ENCODE measurements at regions not wholly inside any gene's neighbourhood (a gene's known extent, or its start where the extent isn't known, plus 50 kb on each side); places are given as distances from the start of the nearest gene placed in this dataset.

DNA sequence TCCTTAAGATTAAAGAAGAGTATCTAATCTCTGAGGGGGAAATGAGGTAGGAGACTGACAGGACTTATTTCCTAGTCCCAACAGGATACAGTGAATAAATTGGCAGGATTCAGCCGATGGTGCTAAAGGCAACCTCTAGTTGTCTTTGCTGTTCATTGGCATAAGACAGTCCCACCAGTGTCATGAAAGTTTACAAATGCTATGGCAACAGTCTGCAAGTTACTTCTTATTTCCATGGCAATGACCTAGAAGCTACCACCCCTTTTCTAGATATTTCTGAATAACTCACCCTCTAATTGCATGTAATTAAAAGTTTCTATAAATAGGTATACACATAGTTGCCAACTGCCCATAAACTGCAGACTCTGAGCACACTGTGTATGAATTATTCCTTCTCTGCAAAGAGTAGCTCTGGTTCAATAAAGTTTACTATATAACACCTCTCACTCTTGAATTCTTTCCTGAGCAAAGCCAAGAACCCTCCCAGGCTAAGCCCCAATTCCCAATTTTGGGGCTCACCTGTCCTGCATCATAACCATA, 172.7 kb upstream of the LRATD1 start:
- DNase-seq (ENCODE audit: low spot score) = no peak
- H3K9me3 ChIP-seq (ENCODE audit: severe bottlenecking) = peaks cover 3% of the 10 kb centered on the region
- no peak overlapping the region for H3K4me3 ChIP-seq (ENCODE audit: severe bottlenecking)
- TF ChIP-seq, protein P1, sequence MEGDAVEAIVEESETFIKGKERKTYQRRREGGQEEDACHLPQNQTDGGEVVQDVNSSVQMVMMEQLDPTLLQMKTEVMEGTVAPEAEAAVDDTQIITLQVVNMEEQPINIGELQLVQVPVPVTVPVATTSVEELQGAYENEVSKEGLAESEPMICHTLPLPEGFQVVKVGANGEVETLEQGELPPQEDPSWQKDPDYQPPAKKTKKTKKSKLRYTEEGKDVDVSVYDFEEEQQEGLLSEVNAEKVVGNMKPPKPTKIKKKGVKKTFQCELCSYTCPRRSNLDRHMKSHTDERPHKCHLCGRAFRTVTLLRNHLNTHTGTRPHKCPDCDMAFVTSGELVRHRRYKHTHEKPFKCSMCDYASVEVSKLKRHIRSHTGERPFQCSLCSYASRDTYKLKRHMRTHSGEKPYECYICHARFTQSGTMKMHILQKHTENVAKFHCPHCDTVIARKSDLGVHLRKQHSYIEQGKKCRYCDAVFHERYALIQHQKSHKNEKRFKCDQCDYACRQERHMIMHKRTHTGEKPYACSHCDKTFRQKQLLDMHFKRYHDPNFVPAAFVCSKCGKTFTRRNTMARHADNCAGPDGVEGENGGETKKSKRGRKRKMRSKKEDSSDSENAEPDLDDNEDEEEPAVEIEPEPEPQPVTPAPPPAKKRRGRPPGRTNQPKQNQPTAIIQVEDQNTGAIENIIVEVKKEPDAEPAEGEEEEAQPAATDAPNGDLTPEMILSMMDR (IDR thresholded peaks at IDR 0.05; ENCODE audit: poor library complexity, severe bottlenecking) = no peak
- H3K27me3 ChIP-seq (ENCODE audit: insufficient read depth, poor library complexity, severe bottlenecking) = no peaks in the 10 kb centered on the region
- no peak for ATAC-seq (ENCODE audit: low read depth)
- no peak overlapping the region for H3K27ac ChIP-seq (ENCODE audit: poor library complexity, severe bottlenecking)
- H3K4me1 ChIP-seq (ENCODE audit: insufficient read depth, poor library complexity, severe bottlenecking) = no peaks in the 10 kb centered on the region
- H3K36me3 ChIP-seq (ENCODE audit: low read depth) = no peaks in the 10 kb centered on the region

DNA sequence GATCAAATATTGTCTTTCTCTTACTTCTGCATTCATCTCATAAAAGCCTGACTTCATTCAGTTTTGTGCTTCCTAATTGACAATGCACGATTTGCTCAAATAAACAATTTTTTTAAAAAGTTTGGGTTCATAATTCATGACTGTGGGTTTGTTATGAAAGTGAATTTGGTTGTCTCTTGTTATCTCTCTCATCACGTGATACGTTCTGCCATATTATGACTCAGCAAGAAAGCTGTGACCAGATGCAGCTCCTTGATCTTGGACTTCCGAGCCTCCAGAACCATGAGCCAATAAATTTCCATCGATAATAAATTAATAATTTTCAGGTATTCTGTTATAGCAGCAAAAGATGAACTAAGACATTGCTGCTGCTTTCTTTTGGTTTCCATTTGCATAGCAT, 156.5 kb upstream of the LRATD1 start:
- Histone ChIP-seq H3K4me1 (ENCODE audit: insufficient read depth, poor library complexity, severe bottlenecking) (no peaks in the 10 kb centered on the region), H3K9me3 (ENCODE audit: severe bottlenecking) (no peaks in the 10 kb centered on the region), H3K27me3 (ENCODE audit: insufficient read depth, poor library complexity, severe bottlenecking) (no peaks in the 10 kb centered on the region), H3K27ac (ENCODE audit: poor library complexity, severe bottlenecking) (no peak overlapping the region), H3K36me3 (ENCODE audit: low read depth) (no peaks in the 10 kb centered on the region), H3K4me3 (ENCODE audit: severe bottlenecking) (no peak overlapping the region)
- no peak for DNase-seq (ENCODE audit: low spot score)
- TF ChIP-seq, protein P1 (IDR thresholded peaks at IDR 0.05; ENCODE audit: poor library complexity, severe bottlenecking) = no peak
- no peak for ATAC-seq (ENCODE audit: low read depth)

DNA sequence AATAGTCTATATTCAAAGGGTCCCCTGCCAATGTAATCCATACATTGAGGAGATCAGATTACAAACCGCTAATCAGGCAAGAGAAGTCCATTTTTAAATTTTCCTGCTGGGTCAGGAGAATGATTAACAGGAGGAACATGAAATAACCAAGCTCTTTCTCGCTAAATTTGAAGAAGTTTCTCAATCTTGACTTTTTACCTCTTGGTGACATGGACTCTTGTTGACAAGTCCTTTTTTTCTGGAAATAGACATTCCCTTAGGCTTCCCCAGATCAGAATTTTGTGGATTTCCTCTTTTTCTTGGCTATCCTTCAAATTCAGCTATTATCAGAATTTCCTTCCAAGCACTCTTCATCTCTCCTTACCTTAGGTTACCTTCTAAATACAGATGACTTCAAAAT, 153.0 kb upstream of the LRATD1 start:
- H3K36me3 ChIP-seq (ENCODE audit: low read depth) = no peaks in the 10 kb centered on the region
- H3K27ac ChIP-seq (ENCODE audit: poor library complexity, severe bottlenecking) = no peak overlapping the region
- no peaks in the 10 kb centered on the region for H3K4me1 ChIP-seq (ENCODE audit: insufficient read depth, poor library complexity, severe bottlenecking)
- no peaks in the 10 kb centered on the region for H3K9me3 ChIP-seq (ENCODE audit: severe bottlenecking)
- ATAC-seq (ENCODE audit: low read depth) (no peak), DNase-seq (ENCODE audit: low spot score) (no peak)
- no peaks in the 10 kb centered on the region for H3K27me3 ChIP-seq (ENCODE audit: insufficient read depth, poor library complexity, severe bottlenecking)
- TF ChIP-seq, protein P1 (IDR thresholded peaks at IDR 0.05; ENCODE audit: poor library complexity, severe bottlenecking) = no peak
- H3K4me3 ChIP-seq (ENCODE audit: severe bottlenecking) = no peak overlapping the region

DNA sequence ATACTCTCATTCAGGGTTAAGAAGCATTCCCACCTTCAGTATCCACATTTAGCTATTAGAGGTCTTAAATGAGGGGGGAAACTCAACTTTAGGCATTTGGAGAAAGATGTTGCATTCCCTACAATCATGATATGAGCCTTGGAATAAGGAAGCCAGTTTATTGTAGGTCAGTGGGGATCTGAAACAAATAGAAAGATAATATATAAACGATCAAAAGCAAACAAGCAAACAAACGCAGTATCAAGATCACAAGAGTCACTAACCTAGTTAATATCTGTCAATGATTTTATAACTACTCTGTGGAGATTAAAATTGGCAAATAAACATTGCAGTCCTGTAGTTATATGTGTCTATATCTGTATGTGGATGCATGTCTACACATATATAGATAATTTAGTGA, 152.4 kb upstream of the LRATD1 start:
- no peaks in the 10 kb centered on the region for H3K36me3 ChIP-seq (ENCODE audit: low read depth)
- no peak for ATAC-seq (ENCODE audit: low read depth)
- TF ChIP-seq, protein P1 (IDR thresholded peaks at IDR 0.05; ENCODE audit: poor library complexity, severe bottlenecking) = no peak
- H3K4me3 ChIP-seq (ENCODE audit: severe bottlenecking) = no peak overlapping the region
- no peak overlapping the region for H3K27ac ChIP-seq (ENCODE audit: poor library complexity, severe bottlenecking)
- H3K4me1 ChIP-seq (ENCODE audit: insufficient read depth, poor library complexity, severe bottlenecking) = no peaks in the 10 kb centered on the region
- no peak for DNase-seq (ENCODE audit: low spot score)
- H3K27me3 ChIP-seq (ENCODE audit: insufficient read depth, poor library complexity, severe bottlenecking) = no peaks in the 10 kb centered on the region
- no peaks in the 10 kb centered on the region for H3K9me3 ChIP-seq (ENCODE audit: severe bottlenecking)

DNA sequence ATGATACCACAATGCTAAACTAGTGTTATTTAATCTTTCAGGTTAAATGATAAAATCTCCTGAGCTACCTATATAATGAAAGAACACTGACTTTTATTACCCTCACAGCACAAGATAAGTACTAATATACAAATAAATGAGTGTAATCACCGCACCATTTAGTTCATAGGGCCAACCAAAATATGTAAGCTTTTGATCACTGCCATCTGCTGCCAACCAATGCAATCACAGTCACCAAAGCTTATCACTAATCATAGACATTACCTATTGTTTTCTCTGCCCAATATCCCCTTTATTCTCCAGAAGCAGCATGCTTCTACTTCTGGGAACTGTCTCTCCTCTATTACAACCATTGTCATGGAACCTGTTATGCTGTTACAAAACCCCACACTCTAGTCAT, 151.6 kb upstream of the LRATD1 start:
- TF ChIP-seq, protein P1 (IDR thresholded peaks at IDR 0.05; ENCODE audit: poor library complexity, severe bottlenecking) = no peak
- H3K27ac ChIP-seq (ENCODE audit: poor library complexity, severe bottlenecking) = no peak overlapping the region
- ATAC-seq (ENCODE audit: low read depth) = no peak

More for the DNA sequence above, 151.6 kb upstream of the LRATD1 start:
- Histone ChIP-seq H3K4me1 (ENCODE audit: insufficient read depth, poor library complexity, severe bottlenecking) (no peaks in the 10 kb centered on the region), H3K27me3 (ENCODE audit: insufficient read depth, poor library complexity, severe bottlenecking) (no peaks in the 10 kb centered on the region), H3K4me3 (ENCODE audit: severe bottlenecking) (no peak overlapping the region), H3K36me3 (ENCODE audit: low read depth) (no peaks in the 10 kb centered on the region), H3K9me3 (ENCODE audit: severe bottlenecking) (no peaks in the 10 kb centered on the region)
- no peak for DNase-seq (ENCODE audit: low spot score)

Measured in RWPE2 (cell line).